CD4-positive, alpha-beta T cell treated with Interleukin-6 at 100 ng/mL for 8 hours (primary cell): ENCODE measurements at regions not wholly inside any gene's neighbourhood (a gene's known extent, or its start where the extent isn't known, plus 50 kb on each side); places are given as distances from the start of the nearest gene placed in this dataset.

ENCODE experiments used
- DNase-seq: peaks from one replicate; pipeline ENCODE4 v3.0.0-alpha.2; 2020; ENCODE audit warnings: mixed read lengths, low spot score

- no peak for DNase-seq
Measured at GRCh38 chr7:47724335-47724982, 142.5 kb upstream of the TNS3 start.

GRCh38 chr7:47722126-47722525 lies 140.2 kb upstream of the TNS3 start:
- DNase-seq = no peak

GRCh38 chr7:47721670-47722069 lies 139.8 kb upstream of the TNS3 start:
- no peak for DNase-seq

- no peak for DNase-seq
Measured at GRCh38 chr7:47720907-47721244, 139.0 kb upstream of the TNS3 start.

- no peak for DNase-seq
Measured at GRCh38 chr7:47720141-47720906, 138.4 kb upstream of the TNS3 start.

GRCh38 chr7:47719675-47720074 lies 137.8 kb upstream of the TNS3 start:
- no peak for DNase-seq

- DNase-seq = no peak
Measured at GRCh38 chr7:47715631-47716068, 133.7 kb upstream of the TNS3 start.

- no peak for DNase-seq
Measured at GRCh38 chr7:47714669-47715607, 133.0 kb upstream of the TNS3 start.

- DNase-seq = no peak
Measured at GRCh38 chr7:47713595-47713994, 131.7 kb upstream of the TNS3 start.

GRCh38 chr7:47712416-47712815 lies 130.5 kb upstream of the TNS3 start:
- no peak for DNase-seq

GRCh38 chr7:47711776-47712175 lies 129.9 kb upstream of the TNS3 start:
- DNase-seq = no peak

- no peak for DNase-seq
Measured at GRCh38 chr7:47710201-47710935, 128.5 kb upstream of the TNS3 start.

- no peak for DNase-seq
Measured at GRCh38 chr7:47709451-47709850, 127.5 kb upstream of the TNS3 start.

- no peak for DNase-seq
Measured at GRCh38 chr7:47709051-47709450, 127.1 kb upstream of the TNS3 start.

GRCh38 chr7:47707583-47707982 lies 125.7 kb upstream of the TNS3 start:
- DNase-seq = no peak

GRCh38 chr7:47704936-47705335 lies 123.0 kb upstream of the TNS3 start:
- no peak for DNase-seq

- no peak for DNase-seq
Measured at GRCh38 chr7:47702080-47702479, 120.2 kb upstream of the TNS3 start.

GRCh38 chr7:47698386-47698785 lies 116.5 kb upstream of the TNS3 start:
- no peak for DNase-seq

GRCh38 chr7:47697543-47697942 lies 115.6 kb upstream of the TNS3 start:
- DNase-seq = no peak

- no peak for DNase-seq
Measured at GRCh38 chr7:47696152-47696710, 114.3 kb upstream of the TNS3 start.

GRCh38 chr7:47693216-47693615 lies 111.3 kb upstream of the TNS3 start:
- DNase-seq = no peak

- no peak for DNase-seq
Measured at GRCh38 chr7:47691988-47692387, 110.1 kb upstream of the TNS3 start.
